ENCODE measurements at regions not wholly inside any gene's neighbourhood (a gene's known extent, or its start where the extent isn't known, plus 50 kb on each side); places are given as distances from the start of the nearest gene placed in this dataset.

- TF ChIP-seq POLR2A (IDR thresholded peaks at IDR 0.05; ENCODE audit: low read length) = no peak
- TF ChIP-seq GATA1 (IDR thresholded peaks at IDR 0.05; ENCODE audit: low read depth, low read length) = no peak
Observed at GRCh38 chr5:120314191-120314590, 149.9 kb upstream of the PRR16 start.

All from erythroblast (primary cell).